ENCODE measurements at regions not wholly inside any gene's neighbourhood (a gene's known extent, or its start where the extent isn't known, plus 50 kb on each side); places are given as distances from the start of the nearest gene placed in this dataset.
A peak's percentile ranks its signal among the peaks of the same experiment; 100 is the strongest.
"Not testable (repeated sequence)": the region's sequence is repeated elsewhere in the genome, so short reads cannot be mapped to it uniquely, and the experiment has no call there.

DNA sequence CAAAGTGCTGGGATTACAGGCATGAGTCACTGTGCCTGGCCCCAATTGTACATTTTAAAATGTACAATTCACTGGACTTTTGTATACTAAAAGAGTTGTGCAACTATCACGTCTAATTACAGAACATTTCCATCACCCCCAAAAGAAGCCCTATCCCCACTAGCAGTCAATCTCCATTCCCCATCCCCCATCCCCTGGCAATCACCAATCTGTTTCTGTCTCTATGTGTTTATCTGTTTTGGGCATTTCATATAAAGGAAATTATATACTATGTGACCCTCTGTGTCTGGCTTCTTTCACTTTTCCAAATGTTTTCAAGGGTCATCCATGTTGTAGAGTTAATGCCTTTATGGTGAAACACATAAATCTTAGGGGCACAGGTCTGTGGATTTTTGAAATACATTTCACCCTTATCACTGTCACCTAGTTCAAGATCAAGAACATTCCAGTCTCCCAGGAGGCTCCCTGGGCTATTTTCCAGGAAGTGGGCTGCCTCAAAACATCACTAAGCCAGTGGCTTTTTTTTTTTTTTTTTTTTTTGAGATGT lies 129.2 kb downstream of the CRLF3 start:
- H3K27ac ChIP-seq (ENCODE audit: low read depth in 1 of 2, low read length in 1 of 2); DNase-seq (ENCODE audit: low read depth in 6 of 9, low spot score in 9 of 9): not testable (repeated sequence)
- 93% methylated on average over 1 of the region's 1 CpG for WGBS

GRCh38 chr17:30693772-30694171 lies 130.7 kb downstream of the CRLF3 start:
- peaks cover 4 to 13% of the 10 kb centered on the region in 2 donors for H3K4me1 ChIP-seq (ENCODE audit: control insufficient read depth in 2 of 2, insufficient read depth in 2 of 2, low read length in 2 of 2)
- not testable (repeated sequence) for H3K9me3 ChIP-seq (ENCODE audit: control insufficient read depth in 2 of 2, insufficient read depth in 1 of 2, low read length in 1 of 2); H3K27ac ChIP-seq (ENCODE audit: low read depth in 1 of 2, low read length in 1 of 2); H3K4me3 ChIP-seq (ENCODE audit: low read length in 2 of 2); H3K36me3 ChIP-seq (ENCODE audit: control insufficient read depth in 2 of 2, insufficient read depth in 2 of 2, low read length in 1 of 2)
- DNase-seq (ENCODE audit: low read depth in 6 of 9, low spot score in 9 of 9), result peak in 3 of 9 donors; percentile 45 to 73 (median 59)
- WGBS, result 6% methylated on average over 20 of the region's 20 CpGs
- H3K27me3 ChIP-seq (ENCODE audit: control insufficient read depth in 2 of 2, insufficient read depth in 1 of 2, low read length in 1 of 2), result peaks cover 0 to 25% of the 10 kb centered on the region in 2 donors

More for the DNA sequence above, 129.2 kb downstream of the CRLF3 start:
- not testable (repeated sequence) for H3K4me3 ChIP-seq (ENCODE audit: low read length in 2 of 2); H3K9me3 ChIP-seq (ENCODE audit: control insufficient read depth in 2 of 2, insufficient read depth in 1 of 2, low read length in 1 of 2); H3K36me3 ChIP-seq (ENCODE audit: control insufficient read depth in 2 of 2, insufficient read depth in 2 of 2, low read length in 1 of 2)
- Histone ChIP-seq H3K4me1 (ENCODE audit: control insufficient read depth in 2 of 2, insufficient read depth in 2 of 2, low read length in 2 of 2) (peaks cover 4 to 13% of the 10 kb centered on the region in 2 donors), H3K27me3 (ENCODE audit: control insufficient read depth in 2 of 2, insufficient read depth in 1 of 2, low read length in 1 of 2) (peaks cover 0 to 36% of the 10 kb centered on the region in 2 donors)

DNA sequence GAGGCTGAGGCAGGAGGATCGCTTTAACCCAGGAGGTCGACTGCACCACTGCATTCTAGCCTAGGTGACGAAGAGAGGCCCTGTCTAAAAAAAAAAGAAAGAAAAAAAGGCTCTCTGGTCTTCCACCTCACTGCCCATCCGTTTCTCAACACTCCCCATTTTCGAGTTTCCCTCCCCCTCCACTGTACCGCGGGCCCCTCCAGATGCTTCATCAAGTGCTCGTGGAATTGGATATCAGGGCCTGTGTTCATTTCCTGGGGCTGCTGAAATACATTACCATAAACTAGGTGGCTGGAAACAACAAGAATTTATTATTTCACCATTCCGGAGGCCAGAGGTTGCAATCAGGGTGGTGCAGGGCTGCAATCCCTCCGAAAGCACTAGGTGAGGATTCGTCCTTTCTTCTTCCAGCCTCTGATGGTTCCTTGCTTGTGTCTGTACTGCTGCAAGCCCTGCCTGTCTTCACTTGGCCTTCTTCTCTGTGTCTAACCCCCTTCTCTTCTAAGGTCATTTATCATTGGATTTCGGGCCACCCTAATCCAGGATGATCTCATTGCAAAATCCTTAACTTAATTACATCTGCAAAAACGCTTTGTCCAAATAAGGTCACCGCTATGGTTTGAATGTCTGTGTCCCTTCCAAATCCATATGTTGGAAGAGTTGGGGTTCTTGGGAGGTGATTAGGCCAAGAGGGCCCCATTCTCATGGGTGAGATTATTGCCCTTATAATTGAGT lies 135.1 kb downstream of the CRLF3 start:
- H3K4me1 ChIP-seq (ENCODE audit: control insufficient read depth in 2 of 2, insufficient read depth in 2 of 2, low read length in 2 of 2); H3K4me3 ChIP-seq (ENCODE audit: low read length in 2 of 2); H3K27ac ChIP-seq (ENCODE audit: low read depth in 1 of 2, low read length in 1 of 2); H3K36me3 ChIP-seq (ENCODE audit: control insufficient read depth in 2 of 2, insufficient read depth in 2 of 2, low read length in 1 of 2); DNase-seq (ENCODE audit: low read depth in 6 of 9, low spot score in 9 of 9); H3K9me3 ChIP-seq (ENCODE audit: control insufficient read depth in 2 of 2, insufficient read depth in 1 of 2, low read length in 1 of 2): not testable (repeated sequence)
- peaks cover 0 to 27% of the 10 kb centered on the region in 2 donors for H3K27me3 ChIP-seq (ENCODE audit: control insufficient read depth in 2 of 2, insufficient read depth in 1 of 2, low read length in 1 of 2)
- WGBS, result 97% methylated on average over 14 of the region's 14 CpGs

- WGBS, result 32% methylated on average over 26 of the region's 28 CpGs
- H3K27me3 ChIP-seq (ENCODE audit: control insufficient read depth in 2 of 2, insufficient read depth in 1 of 2, low read length in 1 of 2), result peaks cover 0 to 24% of the 10 kb centered on the region in 2 donors
- H3K9me3 ChIP-seq (ENCODE audit: control insufficient read depth in 2 of 2, insufficient read depth in 1 of 2, low read length in 1 of 2); H3K4me1 ChIP-seq (ENCODE audit: control insufficient read depth in 2 of 2, insufficient read depth in 2 of 2, low read length in 2 of 2); H3K27ac ChIP-seq (ENCODE audit: low read depth in 1 of 2, low read length in 1 of 2); H3K4me3 ChIP-seq (ENCODE audit: low read length in 2 of 2); H3K36me3 ChIP-seq (ENCODE audit: control insufficient read depth in 2 of 2, insufficient read depth in 2 of 2, low read length in 1 of 2); DNase-seq (ENCODE audit: low read depth in 6 of 9, low spot score in 9 of 9): not testable (repeated sequence)
Observed at GRCh38 chr17:30686538-30687479, 137.7 kb downstream of the CRLF3 start.

- H3K27ac ChIP-seq (ENCODE audit: low read depth in 1 of 2, low read length in 1 of 2); H3K9me3 ChIP-seq (ENCODE audit: control insufficient read depth in 2 of 2, insufficient read depth in 1 of 2, low read length in 1 of 2); H3K4me1 ChIP-seq (ENCODE audit: control insufficient read depth in 2 of 2, insufficient read depth in 2 of 2, low read length in 2 of 2); H3K36me3 ChIP-seq (ENCODE audit: control insufficient read depth in 2 of 2, insufficient read depth in 2 of 2, low read length in 1 of 2); DNase-seq (ENCODE audit: low read depth in 6 of 9, low spot score in 9 of 9); H3K4me3 ChIP-seq (ENCODE audit: low read length in 2 of 2): not testable (repeated sequence)
- H3K27me3 ChIP-seq (ENCODE audit: control insufficient read depth in 2 of 2, insufficient read depth in 1 of 2, low read length in 1 of 2), result peaks cover 0 to 24% of the 10 kb centered on the region in 2 donors
- WGBS, result 96% methylated on average over 4 of the region's 4 CpGs
Observed at GRCh38 chr17:30682280-30682679, 142.2 kb downstream of the CRLF3 start.

DNA sequence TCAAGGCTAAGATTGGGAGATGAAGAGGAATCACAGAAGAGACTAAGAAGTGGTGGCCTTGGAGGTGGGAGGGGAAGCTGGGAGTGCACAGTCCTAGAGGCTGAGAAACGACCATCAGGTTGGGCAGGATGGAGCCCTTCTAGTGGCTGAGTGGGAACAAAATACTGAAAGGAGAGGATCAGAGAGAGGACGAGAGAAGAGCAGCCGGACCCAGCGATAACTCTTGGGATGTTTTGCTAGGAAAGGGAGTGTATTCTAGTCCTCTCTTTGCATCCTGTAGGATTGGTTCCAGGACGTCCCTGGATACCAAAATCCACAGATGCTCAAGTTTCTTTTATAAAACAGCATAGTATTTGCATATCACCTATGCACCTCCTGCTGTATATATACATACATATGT lies 143.8 kb downstream of the CRLF3 start:
- not testable (repeated sequence) for H3K36me3 ChIP-seq (ENCODE audit: control insufficient read depth in 2 of 2, insufficient read depth in 2 of 2, low read length in 1 of 2); H3K27me3 ChIP-seq (ENCODE audit: control insufficient read depth in 2 of 2, insufficient read depth in 1 of 2, low read length in 1 of 2); H3K4me3 ChIP-seq (ENCODE audit: low read length in 2 of 2); DNase-seq (ENCODE audit: low read depth in 6 of 9, low spot score in 9 of 9); H3K4me1 ChIP-seq (ENCODE audit: control insufficient read depth in 2 of 2, insufficient read depth in 2 of 2, low read length in 2 of 2); H3K27ac ChIP-seq (ENCODE audit: low read depth in 1 of 2, low read length in 1 of 2); H3K9me3 ChIP-seq (ENCODE audit: control insufficient read depth in 2 of 2, insufficient read depth in 1 of 2, low read length in 1 of 2)
- 74% methylated on average over 5 of the region's 5 CpGs for WGBS

- no peak for DNase-seq (ENCODE audit: low read depth in 6 of 9, low spot score in 9 of 9)
- no peak overlapping the region for H3K4me3 ChIP-seq (ENCODE audit: low read length in 2 of 2)
- WGBS, result 96% methylated on average over 4 of the region's 4 CpGs
Observed at GRCh38 chr17:30677550-30678249, 146.8 kb downstream of the CRLF3 start.

DNA sequence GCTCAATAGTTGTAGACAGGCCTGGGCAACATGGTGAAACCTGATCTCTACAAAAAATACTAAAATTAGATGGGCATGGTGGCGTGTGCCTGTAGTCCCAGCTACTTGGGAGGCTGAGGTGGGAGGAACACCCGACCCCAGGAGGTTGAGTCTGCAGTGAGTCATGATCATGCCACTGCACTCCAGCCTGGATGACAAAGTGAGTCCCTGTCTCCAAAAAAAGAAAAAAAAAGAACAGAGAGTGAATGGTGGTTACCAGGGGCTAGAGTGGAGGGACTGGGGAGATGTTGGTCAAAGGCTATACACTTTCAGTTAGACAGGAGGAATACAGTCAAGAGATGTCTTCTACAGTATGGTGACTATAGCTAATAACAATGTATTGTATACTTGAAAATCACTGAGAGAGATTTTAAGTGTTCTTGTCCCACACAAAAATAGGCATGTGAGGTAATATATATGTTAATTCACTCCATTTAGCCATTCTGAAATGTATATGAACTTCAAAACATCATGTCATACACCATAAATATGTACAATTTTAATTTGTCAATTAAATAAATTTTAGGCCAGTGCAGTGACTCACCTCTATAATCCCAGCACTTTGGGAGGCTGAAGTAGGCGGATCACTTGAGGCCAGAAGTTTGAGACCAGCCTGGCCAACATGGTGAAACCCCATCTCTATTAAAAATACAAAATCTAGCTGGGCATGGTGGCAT lies 148.6 kb downstream of the CRLF3 start:
- not testable (repeated sequence) for H3K27me3 ChIP-seq (ENCODE audit: control insufficient read depth in 2 of 2, insufficient read depth in 1 of 2, low read length in 1 of 2)
- 98% methylated on average over 3 of the region's 3 CpGs for WGBS

More at GRCh38 chr17:30677550-30678249, 146.8 kb downstream of the CRLF3 start:
- H3K27me3 ChIP-seq (ENCODE audit: control insufficient read depth in 2 of 2, insufficient read depth in 1 of 2, low read length in 1 of 2), result no peaks in the 10 kb centered on the region
- H3K9me3 ChIP-seq (ENCODE audit: control insufficient read depth in 2 of 2, insufficient read depth in 1 of 2, low read length in 1 of 2), result peaks cover 0 to 5% of the 10 kb centered on the region in 2 donors
- H3K27ac ChIP-seq (ENCODE audit: low read depth in 1 of 2, low read length in 1 of 2), result no peak overlapping the region
- H3K36me3 ChIP-seq (ENCODE audit: control insufficient read depth in 2 of 2, insufficient read depth in 2 of 2, low read length in 1 of 2), result no peaks in the 10 kb centered on the region
- H3K4me1 ChIP-seq (ENCODE audit: control insufficient read depth in 2 of 2, insufficient read depth in 2 of 2, low read length in 2 of 2), result no peaks in the 10 kb centered on the region

More for the DNA sequence above, 148.6 kb downstream of the CRLF3 start:
- not testable (repeated sequence) for H3K4me1 ChIP-seq (ENCODE audit: control insufficient read depth in 2 of 2, insufficient read depth in 2 of 2, low read length in 2 of 2); H3K4me3 ChIP-seq (ENCODE audit: low read length in 2 of 2); H3K9me3 ChIP-seq (ENCODE audit: control insufficient read depth in 2 of 2, insufficient read depth in 1 of 2, low read length in 1 of 2); H3K27ac ChIP-seq (ENCODE audit: low read depth in 1 of 2, low read length in 1 of 2); DNase-seq (ENCODE audit: low read depth in 6 of 9, low spot score in 9 of 9); H3K36me3 ChIP-seq (ENCODE audit: control insufficient read depth in 2 of 2, insufficient read depth in 2 of 2, low read length in 1 of 2)
